Upper lobe of left lung (tissue), 4 donors: ENCODE measurements at regions not wholly inside any gene's neighbourhood (a gene's known extent, or its start where the extent isn't known, plus 50 kb on each side); places are given as distances from the start of the nearest gene placed in this dataset.

ENCODE experiments used
- CTCF ChIP-seq, 6 experiments: fragments of 450-650 bp in 4 of 6; fragments of 200-600 bp in 2 of 6; sonication (generic) in 2 of 6; IDR thresholded peaks; one replicate each; pipeline ENCODE4 v1.5.1; 2016 to 2019; ENCODE audit warnings: antibody characterized with exemption in 6 of 6
- POLR2AphosphoS5 ChIP-seq, 2 donors: sonication (generic); formaldehyde crosslinking; IDR thresholded peaks; one replicate each; pipeline ENCODE4 v1.5.1; 2017; ENCODE audit warnings: antibody characterized with exemption in 2 of 2

- no peak for TF ChIP-seq POLR2AphosphoS5 (IDR thresholded peaks at IDR 0.05)
- no peak for TF ChIP-seq CTCF (IDR thresholded peaks at IDR 0.05)
Observed at GRCh38 chr11:22079133-22079872, 113.6 kb upstream of the ANO5 start.
